ENCODE measurements at regions not wholly inside any gene's neighbourhood (a gene's known extent, or its start where the extent isn't known, plus 50 kb on each side); places are given as distances from the start of the nearest gene placed in this dataset.
A peak's percentile ranks its signal among the peaks of the same experiment; 100 is the strongest.

DNA sequence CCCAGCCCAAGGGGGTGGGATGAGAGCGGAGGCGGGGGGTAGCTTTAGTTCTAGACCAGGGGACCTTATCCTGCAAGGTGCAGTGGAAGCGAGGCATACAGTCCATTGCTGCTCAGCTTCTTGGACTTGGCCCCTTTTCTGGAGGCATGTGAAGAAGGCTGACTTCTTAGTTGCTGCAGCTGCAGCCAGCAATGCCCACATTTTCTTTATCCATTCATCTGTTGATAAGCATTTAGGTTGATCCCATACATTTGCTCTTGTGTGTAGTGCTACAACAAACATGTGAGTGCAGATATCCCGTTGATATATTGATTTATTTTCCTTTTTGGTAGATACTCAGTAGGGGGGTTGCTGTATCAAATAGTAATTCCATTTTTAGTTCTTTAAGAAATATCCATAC is 461.2 kb upstream of the IMPG1 start:
- Histone ChIP-seq H3K4me2 (ENCODE audit: insufficient read depth, low read length, poor library complexity, severe bottlenecking) (no peak overlapping the region), H3K14ac (ENCODE audit: low read length) (peak overlapping the region; percentile 84), H3K27me3 (ENCODE audit: control insufficient read depth in 3 of 3, insufficient read depth in 3 of 3, low read depth in 1 of 3, low read length in 3 of 3) (no peaks in the 10 kb centered on the region), H3K4me1 (ENCODE audit: control insufficient read depth in 2 of 2, insufficient read depth in 1 of 2, low read depth in 1 of 2, low read length in 2 of 2) (no peaks in the 10 kb centered on the region), H3K36me3 (replicated peaks in 1 of 2; ENCODE audit: control insufficient read depth in 2 of 2, insufficient read depth in 2 of 2, low read length in 2 of 2) (no peaks in the 10 kb centered on the region), H3K23ac (ENCODE audit: low read depth, low read length, poor library complexity) (no peak overlapping the region), H3K27ac (replicated peaks; ENCODE audit: low read length) (no peak overlapping the region), H3K9me3 (replicated peaks in 1 of 2; ENCODE audit: control insufficient read depth in 2 of 2, insufficient read depth in 1 of 2, low read depth in 1 of 2, low read length in 2 of 2) (peaks cover 0 to 4% of the 10 kb centered on the region in 2 donors), H3K4me3 (ENCODE audit: low read length in 2 of 2) (no peak overlapping the region), H2BK5ac (ENCODE audit: low read length) (peak overlapping the region; percentile 71), H3K79me1 (ENCODE audit: low read depth, low read length) (no peaks in the 10 kb centered on the region), H2AFZ (ENCODE audit: low read length) (no peak overlapping the region), H2BK15ac (ENCODE audit: low read length) (no peak overlapping the region), H4K91ac (ENCODE audit: low read depth, low read length, poor library complexity) (no peak overlapping the region), H2BK12ac (ENCODE audit: low read length) (no peak overlapping the region), H3K9ac (ENCODE audit: low read depth, low read length, poor library complexity) (no peak overlapping the region), H4K8ac (ENCODE audit: low read depth, low read length) (no peak overlapping the region), H2BK120ac (ENCODE audit: low read depth, low read length) (no peak overlapping the region), H3K18ac (ENCODE audit: low read length) (no peak overlapping the region), H3K4ac (ENCODE audit: low read length) (no peak overlapping the region), H2AK5ac (ENCODE audit: low read depth, low read length) (no peak overlapping the region)
- no CpG with 5 or more reads among the region's 4 CpGs for WGBS, 2 donors (ENCODE audit: extremely low coverage in 2 of 2, insufficient read length in 2 of 2, insufficient replicate concordance in 1 of 2)
- no peak for DNase-seq (ENCODE audit: low spot score)

DNA sequence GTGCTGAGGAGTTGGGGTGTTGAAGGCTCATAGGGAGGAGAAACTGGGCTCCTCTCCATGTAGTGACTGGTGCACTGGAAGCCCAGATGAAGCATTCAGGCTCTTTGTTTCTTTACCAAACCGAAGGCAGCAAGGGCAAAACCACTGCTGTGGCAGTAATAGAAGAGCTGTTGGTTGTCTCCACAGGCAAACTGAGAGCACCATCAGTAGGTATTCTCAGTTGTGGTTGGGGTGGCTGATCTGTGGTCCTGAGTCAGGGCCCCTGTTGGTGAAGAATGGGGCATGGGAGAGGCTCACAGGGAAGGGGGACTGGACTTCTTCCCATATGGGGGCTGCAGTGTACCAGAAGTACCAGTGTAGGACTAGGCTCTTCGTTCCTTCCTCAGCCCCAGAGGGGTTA is 460.2 kb upstream of the IMPG1 start:
- Histone ChIP-seq H3K4me3 (ENCODE audit: low read length in 2 of 2) (no peak overlapping the region), H3K9ac (ENCODE audit: low read depth, low read length, poor library complexity) (no peak overlapping the region), H3K14ac (ENCODE audit: low read length) (no peak overlapping the region), H3K27me3 (ENCODE audit: control insufficient read depth in 3 of 3, insufficient read depth in 3 of 3, low read depth in 1 of 3, low read length in 3 of 3) (no peaks in the 10 kb centered on the region), H3K27ac (replicated peaks; ENCODE audit: low read length) (no peak overlapping the region), H2BK120ac (ENCODE audit: low read depth, low read length) (no peak overlapping the region), H2BK5ac (ENCODE audit: low read length) (no peak overlapping the region), H3K23ac (ENCODE audit: low read depth, low read length, poor library complexity) (peak overlapping the region; percentile 8), H4K91ac (ENCODE audit: low read depth, low read length, poor library complexity) (no peak overlapping the region), H2BK15ac (ENCODE audit: low read length) (no peak overlapping the region), H3K4me2 (ENCODE audit: insufficient read depth, low read length, poor library complexity, severe bottlenecking) (no peak overlapping the region), H3K36me3 (replicated peaks in 1 of 2; ENCODE audit: control insufficient read depth in 2 of 2, insufficient read depth in 2 of 2, low read length in 2 of 2) (no peaks in the 10 kb centered on the region), H2AFZ (ENCODE audit: low read length) (no peak overlapping the region), H3K4ac (ENCODE audit: low read length) (no peak overlapping the region), H3K4me1 (ENCODE audit: control insufficient read depth in 2 of 2, insufficient read depth in 1 of 2, low read depth in 1 of 2, low read length in 2 of 2) (no peaks in the 10 kb centered on the region), H2BK12ac (ENCODE audit: low read length) (no peak overlapping the region), H4K8ac (ENCODE audit: low read depth, low read length) (no peak overlapping the region), H2AK5ac (ENCODE audit: low read depth, low read length) (no peak overlapping the region), H3K79me1 (ENCODE audit: low read depth, low read length) (no peaks in the 10 kb centered on the region), H3K18ac (ENCODE audit: low read length) (no peak overlapping the region), H3K9me3 (replicated peaks in 1 of 2; ENCODE audit: control insufficient read depth in 2 of 2, insufficient read depth in 1 of 2, low read depth in 1 of 2, low read length in 2 of 2) (peaks cover 0 to 4% of the 10 kb centered on the region in 2 donors)
- no peak for DNase-seq (ENCODE audit: low spot score)
- no CpG with 5 or more reads among the region's 2 CpGs for WGBS, 2 donors (ENCODE audit: extremely low coverage in 2 of 2, insufficient read length in 2 of 2, insufficient replicate concordance in 1 of 2)

DNA sequence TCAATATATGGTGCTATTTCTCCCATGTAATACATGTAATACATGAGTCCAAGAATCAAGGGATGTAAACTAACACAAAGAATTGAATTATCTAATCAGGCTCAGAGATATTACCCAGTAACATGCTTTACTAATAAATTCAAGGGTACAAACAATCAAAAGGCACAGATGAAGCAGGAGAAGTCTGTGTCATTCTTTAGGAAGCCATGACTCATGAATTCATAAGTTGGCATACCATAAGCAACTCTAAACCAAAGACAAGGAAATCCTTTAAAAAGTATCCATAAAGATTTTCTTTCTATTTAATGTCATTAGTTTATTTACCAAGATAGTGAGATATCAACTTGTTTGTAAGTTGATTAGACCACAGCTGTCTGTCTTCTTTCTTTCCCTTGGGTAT is 446.0 kb upstream of the IMPG1 start:
- no peak overlapping the region for H2BK120ac ChIP-seq (ENCODE audit: low read depth, low read length)
- no peaks in the 10 kb centered on the region for H3K36me3 ChIP-seq (replicated peaks in 1 of 2; ENCODE audit: control insufficient read depth in 2 of 2, insufficient read depth in 2 of 2, low read length in 2 of 2)
- no peak overlapping the region for H3K4me3 ChIP-seq (ENCODE audit: low read length in 2 of 2)
- no peak overlapping the region for H2BK5ac ChIP-seq (ENCODE audit: low read length)
- H3K14ac ChIP-seq (ENCODE audit: low read length): no peak overlapping the region
- H2BK15ac ChIP-seq (ENCODE audit: low read length): no peak overlapping the region
- H3K18ac ChIP-seq (ENCODE audit: low read length): no peak overlapping the region
- no peaks in the 10 kb centered on the region for H3K27me3 ChIP-seq (ENCODE audit: control insufficient read depth in 3 of 3, insufficient read depth in 3 of 3, low read depth in 1 of 3, low read length in 3 of 3)
- H3K79me1 ChIP-seq (ENCODE audit: low read depth, low read length): no peaks in the 10 kb centered on the region
- H4K91ac ChIP-seq (ENCODE audit: low read depth, low read length, poor library complexity): no peak overlapping the region
- no peak overlapping the region for H2AFZ ChIP-seq (ENCODE audit: low read length)
- no peak overlapping the region for H4K8ac ChIP-seq (ENCODE audit: low read depth, low read length)
- H3K23ac ChIP-seq (ENCODE audit: low read depth, low read length, poor library complexity): no peak overlapping the region
- H2BK12ac ChIP-seq (ENCODE audit: low read length): no peak overlapping the region
- H3K4ac ChIP-seq (ENCODE audit: low read length): no peak overlapping the region
- no peak overlapping the region for H3K9ac ChIP-seq (ENCODE audit: low read depth, low read length, poor library complexity)
- H3K4me1 ChIP-seq (ENCODE audit: control insufficient read depth in 2 of 2, insufficient read depth in 1 of 2, low read depth in 1 of 2, low read length in 2 of 2): no peaks in the 10 kb centered on the region
- DNase-seq (ENCODE audit: low spot score): no peak
- H3K9me3 ChIP-seq (replicated peaks in 1 of 2; ENCODE audit: control insufficient read depth in 2 of 2, insufficient read depth in 1 of 2, low read depth in 1 of 2, low read length in 2 of 2): no peaks in the 10 kb centered on the region
- no peak overlapping the region for H3K4me2 ChIP-seq (ENCODE audit: insufficient read depth, low read length, poor library complexity, severe bottlenecking)
- H3K27ac ChIP-seq (replicated peaks; ENCODE audit: low read length): no peak overlapping the region
- H2AK5ac ChIP-seq (ENCODE audit: low read depth, low read length): no peak overlapping the region

DNA sequence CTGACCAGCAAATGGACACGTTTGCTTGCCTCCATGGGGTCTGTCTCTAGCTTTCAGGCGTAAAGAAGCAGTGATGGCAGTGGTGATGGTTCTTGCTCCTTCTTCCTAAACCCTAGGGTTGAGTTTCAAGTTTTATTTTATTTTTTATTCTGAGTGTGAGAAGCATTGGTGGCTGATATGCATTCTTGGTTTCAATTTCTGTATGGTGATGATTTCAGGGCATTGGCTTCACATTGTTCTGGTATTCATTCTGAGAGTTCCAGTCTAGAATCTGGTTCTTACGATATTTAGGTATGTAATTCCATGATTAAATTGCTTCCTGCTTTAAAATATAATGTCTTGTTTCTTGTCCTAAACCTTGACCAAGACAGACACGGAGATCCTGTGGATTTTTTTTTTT is 444.5 kb upstream of the IMPG1 start:
- H2BK5ac ChIP-seq (ENCODE audit: low read length): no peak overlapping the region
- WGBS, 2 donors (ENCODE audit: extremely low coverage in 2 of 2, insufficient read length in 2 of 2, insufficient replicate concordance in 1 of 2): no CpG with 5 or more reads among the region's 4 CpGs
- no peaks in the 10 kb centered on the region for H3K4me1 ChIP-seq (ENCODE audit: control insufficient read depth in 2 of 2, insufficient read depth in 1 of 2, low read depth in 1 of 2, low read length in 2 of 2)
- no peaks in the 10 kb centered on the region for H3K79me1 ChIP-seq (ENCODE audit: low read depth, low read length)
- H3K4me2 ChIP-seq (ENCODE audit: insufficient read depth, low read length, poor library complexity, severe bottlenecking): peak overlapping the region; percentile 11
- H2AFZ ChIP-seq (ENCODE audit: low read length): no peak overlapping the region
- no peak overlapping the region for H3K27ac ChIP-seq (replicated peaks; ENCODE audit: low read length)
- H2BK120ac ChIP-seq (ENCODE audit: low read depth, low read length): no peak overlapping the region
- no peaks in the 10 kb centered on the region for H3K36me3 ChIP-seq (replicated peaks in 1 of 2; ENCODE audit: control insufficient read depth in 2 of 2, insufficient read depth in 2 of 2, low read length in 2 of 2)
- no peak overlapping the region for H2BK12ac ChIP-seq (ENCODE audit: low read length)
- no peak overlapping the region for H4K91ac ChIP-seq (ENCODE audit: low read depth, low read length, poor library complexity)
- H3K9ac ChIP-seq (ENCODE audit: low read depth, low read length, poor library complexity): no peak overlapping the region
- no peak for DNase-seq (ENCODE audit: low spot score)
- no peak overlapping the region for H3K23ac ChIP-seq (ENCODE audit: low read depth, low read length, poor library complexity)
- no peak overlapping the region for H3K14ac ChIP-seq (ENCODE audit: low read length)
- H2AK5ac ChIP-seq (ENCODE audit: low read depth, low read length): no peak overlapping the region
- H3K27me3 ChIP-seq (ENCODE audit: control insufficient read depth in 3 of 3, insufficient read depth in 3 of 3, low read depth in 1 of 3, low read length in 3 of 3): no peaks in the 10 kb centered on the region
- no peak overlapping the region for H3K18ac ChIP-seq (ENCODE audit: low read length)
- H3K4ac ChIP-seq (ENCODE audit: low read length): no peak overlapping the region
- no peak overlapping the region for H4K8ac ChIP-seq (ENCODE audit: low read depth, low read length)
- no peak overlapping the region for H3K4me3 ChIP-seq (ENCODE audit: low read length in 2 of 2)
- H3K9me3 ChIP-seq (replicated peaks in 1 of 2; ENCODE audit: control insufficient read depth in 2 of 2, insufficient read depth in 1 of 2, low read depth in 1 of 2, low read length in 2 of 2): no peaks in the 10 kb centered on the region
- no peak overlapping the region for H2BK15ac ChIP-seq (ENCODE audit: low read length)

Measured in neuronal stem cell (in vitro differentiated cells).